ENCODE measurements at regions not wholly inside any gene's neighbourhood (a gene's known extent, or its start where the extent isn't known, plus 50 kb on each side); places are given as distances from the start of the nearest gene placed in this dataset.

- no peak for DNase-seq (ENCODE audit: low read depth)
Observed at GRCh38 chr18:64615021-64615420, 466.1 kb upstream of the LINC00305 start.

DNA sequence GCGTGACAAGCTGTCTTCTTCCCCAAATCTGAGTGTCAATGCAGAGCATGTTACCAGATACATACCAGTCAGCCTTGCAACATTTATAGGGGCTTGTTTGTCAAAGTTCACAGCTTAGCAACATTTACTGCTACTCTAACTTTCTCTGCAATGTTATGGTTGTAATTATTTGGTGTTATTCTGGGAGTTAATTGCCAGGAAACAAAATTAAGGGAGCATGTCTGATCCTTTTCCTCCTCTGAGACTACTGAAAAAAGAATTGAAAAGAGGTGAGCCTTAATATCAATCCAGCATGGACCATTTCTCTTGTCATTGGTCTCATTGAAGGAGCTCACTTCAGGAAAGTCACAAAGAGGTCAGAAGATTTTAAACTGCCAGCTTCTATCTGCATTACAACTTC is 465.6 kb upstream of the LINC00305 start:
- no peak for DNase-seq (ENCODE audit: low read depth)

GRCh38 chr18:64592246-64592645 is 443.4 kb upstream of the LINC00305 start:
- DNase-seq (ENCODE audit: low read depth), result no peak

DNA sequence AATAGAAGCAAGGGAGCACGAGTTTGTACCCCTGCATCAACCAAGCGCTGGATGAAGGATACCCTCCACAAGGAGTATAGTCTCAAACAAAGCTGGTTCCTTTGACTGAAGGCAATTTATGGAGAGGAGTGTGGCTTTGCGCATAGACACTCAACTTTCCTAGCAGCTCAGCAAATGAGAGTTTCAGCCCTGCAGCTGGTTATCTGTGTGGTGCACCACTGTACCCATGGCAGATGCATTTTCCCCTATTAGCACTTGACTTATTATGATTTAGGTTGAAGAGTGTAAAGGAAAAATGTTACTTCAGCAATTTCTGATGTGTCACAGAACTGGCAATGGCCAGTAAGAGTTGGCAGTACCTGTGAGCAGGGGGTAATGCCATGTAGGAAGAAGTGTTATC is 440.1 kb upstream of the LINC00305 start:
- DNase-seq (ENCODE audit: low read depth), result no peak

DNA sequence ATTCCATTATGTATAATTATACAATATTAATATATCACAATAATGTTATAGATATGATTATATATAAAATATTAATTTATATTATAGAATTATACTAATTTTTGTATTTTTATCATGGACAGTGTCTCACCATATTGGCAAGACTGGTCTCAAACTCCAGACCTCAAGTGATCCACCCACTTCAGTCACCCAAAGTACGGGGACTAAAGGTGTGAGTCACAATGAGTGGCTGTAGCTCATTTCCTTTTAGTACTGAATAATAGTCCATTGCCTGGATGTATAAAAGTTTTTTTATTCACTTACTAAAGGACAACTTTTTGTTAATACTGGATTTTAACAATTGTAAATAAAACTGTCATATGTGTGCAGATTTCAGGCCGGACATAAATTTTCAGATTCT is 417.6 kb upstream of the LINC00305 start:
- DNase-seq (ENCODE audit: low read depth), result no peak

DNA sequence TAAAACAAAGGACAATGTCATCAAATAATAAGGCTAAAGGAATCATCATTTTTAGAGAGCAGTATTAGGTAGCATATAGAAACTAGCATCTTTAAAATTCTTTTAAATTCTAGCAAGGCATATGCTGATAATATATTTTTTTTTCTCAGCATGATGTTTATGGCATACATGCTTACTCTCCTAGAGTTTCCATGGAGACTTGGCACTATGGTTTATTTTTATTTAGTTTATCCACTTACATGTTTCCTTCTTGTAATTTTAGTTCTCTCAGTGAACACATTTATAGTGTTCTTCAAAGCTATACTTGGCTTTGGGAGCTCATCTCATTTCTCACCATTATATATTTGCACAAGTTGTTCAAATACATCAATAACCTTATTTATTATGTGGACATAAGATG is 413.8 kb upstream of the LINC00305 start:
- DNase-seq (ENCODE audit: low read depth), result no peak

DNA sequence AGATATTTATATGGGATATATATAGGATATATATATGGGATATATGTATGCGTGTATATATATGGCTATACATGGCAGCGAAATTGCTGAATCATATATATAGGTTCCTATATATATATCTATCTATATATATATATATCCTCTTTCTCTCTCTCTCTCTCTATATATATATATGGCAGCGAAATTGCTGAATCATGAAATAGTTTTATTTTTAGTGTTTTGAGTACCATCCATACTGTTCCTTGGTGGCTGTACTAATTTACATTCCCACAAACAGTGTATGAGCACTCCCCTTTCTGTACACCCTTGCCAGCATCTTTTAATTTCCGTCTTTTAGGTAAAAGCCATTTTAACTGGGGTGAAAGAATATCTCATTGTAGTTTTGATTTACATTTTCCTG is 397.6 kb upstream of the LINC00305 start:
- no peak for DNase-seq (ENCODE audit: low read depth)

- DNase-seq (ENCODE audit: low read depth), result no peak
Observed at GRCh38 chr18:64539847-64540246, 391.0 kb upstream of the LINC00305 start.

DNA sequence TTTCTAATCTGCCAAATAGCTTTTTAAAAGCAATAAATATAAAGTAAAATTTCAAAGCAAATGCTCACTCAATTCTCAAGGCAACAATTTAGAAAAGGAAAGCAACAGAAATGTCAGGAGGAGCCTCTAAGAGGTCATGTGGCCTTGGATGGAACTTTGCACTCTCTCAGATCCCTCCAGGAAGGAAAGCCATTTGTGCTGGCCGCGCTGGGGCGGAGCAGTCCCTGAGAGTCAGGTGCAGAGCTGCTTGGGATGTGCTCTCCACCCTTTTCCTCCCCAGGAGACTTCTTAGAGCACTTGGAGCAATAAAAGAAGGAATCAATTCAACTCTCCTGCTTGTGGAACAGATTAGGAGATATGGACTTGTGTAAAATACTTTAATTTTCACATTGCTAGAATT is 379.8 kb upstream of the LINC00305 start:
- DNase-seq (ENCODE audit: low read depth), result no peak

GRCh38 chr18:64519201-64519600 is 370.3 kb upstream of the LINC00305 start:
- no peak for DNase-seq (ENCODE audit: low read depth)

GRCh38 chr18:64518191-64518590 is 369.3 kb upstream of the LINC00305 start:
- no peak for DNase-seq (ENCODE audit: low read depth)

DNA sequence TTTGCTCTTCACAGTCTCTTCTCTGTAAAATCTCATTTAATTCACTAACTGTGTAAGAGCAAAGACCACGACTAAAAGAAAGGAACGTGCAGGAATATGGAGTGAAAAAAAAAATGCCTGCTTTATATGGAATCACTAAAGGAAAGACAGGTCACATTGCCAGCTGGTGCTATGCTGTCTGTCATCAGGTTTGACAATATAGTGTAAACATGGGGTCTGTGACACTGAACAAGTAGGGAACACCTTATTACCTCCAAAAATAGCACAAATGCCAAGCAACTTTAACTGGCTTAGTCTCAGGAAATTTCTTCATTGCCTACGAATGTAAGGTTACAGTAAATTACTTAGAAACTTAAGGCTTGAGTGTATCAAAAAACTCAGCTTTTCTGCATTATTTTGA is 364.5 kb upstream of the LINC00305 start:
- DNase-seq (ENCODE audit: low read depth), result no peak

DNA sequence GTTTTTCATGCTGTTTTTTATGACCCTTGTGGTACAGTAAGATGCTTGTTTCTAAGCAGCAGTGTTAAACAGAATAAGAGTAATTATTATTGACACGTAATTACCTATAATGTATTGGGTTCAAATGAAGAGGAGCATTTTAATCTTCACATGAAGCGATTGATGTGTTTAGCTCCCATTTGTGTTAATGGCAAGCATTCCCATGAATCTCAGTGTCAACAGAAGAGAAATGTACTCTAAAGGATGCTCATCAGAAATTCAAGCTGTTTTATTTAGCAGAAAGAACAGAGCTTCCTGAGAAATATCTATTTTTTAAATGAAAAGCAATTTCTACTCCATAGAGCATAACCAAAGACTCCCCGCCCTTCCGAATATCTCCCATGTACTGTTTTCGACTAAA is 341.3 kb upstream of the LINC00305 start:
- no peak for DNase-seq (ENCODE audit: low read depth)

- no peak for DNase-seq (ENCODE audit: low read depth)
Observed at GRCh38 chr18:64488698-64489097, 339.8 kb upstream of the LINC00305 start.

DNA sequence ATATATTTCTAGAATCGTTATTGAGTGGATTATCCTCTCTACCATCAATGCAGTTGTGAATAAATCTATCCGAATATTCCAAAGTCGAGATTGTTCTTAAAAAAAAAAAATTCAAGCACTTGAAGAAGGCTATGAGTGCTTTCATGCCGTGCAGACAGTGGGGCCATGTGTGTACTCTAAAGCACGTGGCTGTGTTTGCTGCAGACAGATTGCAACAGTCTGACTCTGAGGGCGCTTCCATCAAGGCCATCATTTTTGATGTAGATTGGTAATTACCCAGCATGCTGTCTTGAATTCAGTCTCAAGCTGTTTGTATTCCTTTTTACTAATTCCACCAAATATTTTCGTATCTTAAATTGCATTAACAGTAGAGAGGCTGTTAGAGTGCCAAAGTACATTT is 325.9 kb upstream of the LINC00305 start:
- no peak for DNase-seq (ENCODE audit: low read depth)

DNA sequence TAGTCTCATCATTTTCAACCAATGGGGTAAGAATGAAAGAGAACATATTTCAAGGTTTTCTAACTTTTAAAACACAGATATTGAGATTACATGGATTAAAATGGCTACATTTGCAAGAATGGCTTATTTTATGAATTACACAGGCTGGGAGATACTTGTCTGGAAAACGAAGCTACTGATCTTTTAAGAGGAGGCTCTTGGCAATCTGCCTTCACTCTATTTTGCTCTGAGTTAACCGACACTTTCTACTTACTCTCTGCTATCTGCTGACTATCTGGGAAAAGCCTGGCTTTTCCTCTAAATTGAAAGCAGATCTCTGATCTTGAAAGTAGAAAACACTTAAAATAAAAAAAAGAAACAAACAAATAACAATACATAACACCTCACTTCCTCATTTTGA is 325.4 kb upstream of the LINC00305 start:
- DNase-seq (ENCODE audit: low read depth), result no peak

GRCh38 chr18:64449434-64449833 is 300.5 kb upstream of the LINC00305 start:
- DNase-seq (ENCODE audit: low read depth), result no peak

GRCh38 chr18:64444819-64445218 is 295.9 kb upstream of the LINC00305 start:
- no peak for DNase-seq (ENCODE audit: low read depth)

GRCh38 chr18:64438178-64438577 is 289.3 kb upstream of the LINC00305 start:
- no peak for DNase-seq (ENCODE audit: low read depth)

DNA sequence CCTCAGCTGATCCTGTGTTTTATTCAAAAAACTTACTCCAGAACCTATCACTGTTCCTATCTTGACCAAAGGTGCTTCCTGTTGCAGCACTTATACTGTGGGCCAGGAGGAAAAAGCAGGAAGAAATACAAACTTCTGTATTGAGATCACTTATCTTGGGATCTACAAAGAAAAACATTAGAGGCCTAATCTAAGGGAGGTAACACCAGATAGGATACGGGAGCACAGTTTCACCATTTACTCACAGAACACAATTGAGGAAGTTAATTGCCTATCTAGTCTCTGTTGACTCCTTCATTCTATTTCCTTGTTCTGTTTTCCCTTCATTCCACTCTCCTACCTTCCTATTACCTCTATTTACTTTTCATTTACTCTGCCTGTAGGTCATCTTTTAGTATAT is 287.2 kb upstream of the LINC00305 start:
- no peak for DNase-seq (ENCODE audit: low read depth)

- DNase-seq (ENCODE audit: low read depth), result no peak
Observed at GRCh38 chr18:64419156-64419555, 270.3 kb upstream of the LINC00305 start.

DNA sequence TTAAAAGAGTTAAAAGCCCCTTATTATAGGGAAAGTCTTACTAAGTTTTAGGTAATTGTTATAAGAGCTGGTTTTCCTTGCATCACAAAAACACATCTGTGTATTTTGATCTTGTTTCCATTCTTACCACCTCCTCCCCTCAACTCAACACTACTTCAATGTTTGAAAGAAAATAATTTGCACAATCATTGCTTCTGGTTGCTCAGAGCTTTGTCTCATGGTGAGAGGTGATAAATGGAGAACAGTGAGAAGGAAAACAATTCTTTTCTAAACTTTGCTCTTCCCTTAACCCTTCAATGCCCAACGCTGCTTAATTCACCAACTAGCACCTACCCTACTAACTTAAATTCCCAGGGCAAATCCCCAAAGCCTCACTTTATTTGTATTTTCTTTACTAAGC is 268.1 kb upstream of the LINC00305 start:
- DNase-seq (ENCODE audit: low read depth), result no peak

- no peak for DNase-seq (ENCODE audit: low read depth)
Observed at GRCh38 chr18:64415218-64415617, 266.3 kb upstream of the LINC00305 start.

DNA sequence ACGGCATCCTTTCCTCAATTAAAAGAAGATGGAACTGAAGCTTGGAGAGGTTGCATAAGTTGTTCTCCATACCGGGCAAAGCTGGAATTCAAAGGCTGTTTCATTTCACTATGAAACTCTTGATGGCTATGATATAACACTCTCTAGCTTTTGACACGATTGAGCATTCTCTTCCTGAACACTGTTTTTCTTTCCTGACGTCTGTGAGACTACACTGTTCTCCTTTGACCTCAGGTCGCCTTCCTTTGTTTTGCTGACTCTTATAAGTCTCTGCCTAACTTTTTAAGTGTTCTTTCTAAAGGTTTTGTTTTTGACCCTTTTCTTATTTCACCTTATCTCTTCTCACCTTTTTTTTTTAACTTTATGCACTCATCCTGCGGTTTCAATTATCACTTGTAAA is 261.8 kb upstream of the LINC00305 start:
- DNase-seq (ENCODE audit: low read depth), result no peak

DNA sequence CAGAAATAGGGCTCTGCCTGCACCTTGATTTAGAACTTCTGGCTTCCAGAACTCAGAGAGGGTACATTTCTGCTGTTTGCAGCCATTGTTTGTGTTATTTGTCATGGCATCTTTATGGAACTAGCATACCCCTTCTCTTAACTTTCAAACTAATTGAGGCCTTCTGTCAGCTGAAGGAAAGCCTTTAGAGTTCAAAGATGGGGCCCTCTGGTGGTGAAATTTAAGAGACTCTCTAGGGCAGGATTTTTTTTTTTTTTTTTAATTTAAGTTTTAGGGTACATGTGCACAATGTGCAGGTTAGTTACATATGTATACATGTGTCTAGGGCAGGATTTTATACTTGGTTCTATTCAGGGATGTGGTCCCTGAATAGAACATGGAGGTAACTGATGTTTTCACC is 260.6 kb upstream of the LINC00305 start:
- peak; percentile 2 for DNase-seq (ENCODE audit: low read depth)

Data from ELR (cell line).